GM04504 (cell line): ENCODE measurements at regions not wholly inside any gene's neighbourhood (a gene's known extent, or its start where the extent isn't known, plus 50 kb on each side); places are given as distances from the start of the nearest gene placed in this dataset.
"Not testable (repeated sequence)": the region's sequence is repeated elsewhere in the genome, so short reads cannot be mapped to it uniquely, and the experiment has no call there.

ENCODE experiments used
- DNase-seq: peaks from one replicate; pipeline ENCODE4 v3.0.0-alpha.2; 2012; ENCODE audit warnings: low read depth

- DNase-seq = no peak
These were observed 260.3 kb downstream of the MYCN start for GRCh38 chr2:16200554-16201193.

- no peak for DNase-seq
These were observed 259.7 kb downstream of the MYCN start for GRCh38 chr2:16199882-16200553.

GRCh38 chr2:16199241-16199640 lies 258.9 kb downstream of the MYCN start:
- DNase-seq = not testable (repeated sequence)

GRCh38 chr2:16198166-16198912 lies 258.0 kb downstream of the MYCN start:
- DNase-seq = no peak

GRCh38 chr2:16197504-16198147 lies 257.3 kb downstream of the MYCN start:
- DNase-seq = no peak

GRCh38 chr2:16196687-16197503 lies 256.5 kb downstream of the MYCN start:
- no peak for DNase-seq

GRCh38 chr2:16195681-16196070 lies 255.3 kb downstream of the MYCN start:
- no peak for DNase-seq

GRCh38 chr2:16194931-16195680 lies 254.8 kb downstream of the MYCN start:
- no peak for DNase-seq

- DNase-seq = no peak
These were observed 254.2 kb downstream of the MYCN start for GRCh38 chr2:16194530-16194929.

GRCh38 chr2:16194096-16194390 lies 253.7 kb downstream of the MYCN start:
- DNase-seq = no peak

GRCh38 chr2:16192416-16193216 lies 252.3 kb downstream of the MYCN start:
- no peak for DNase-seq

GRCh38 chr2:16191431-16192200 lies 251.3 kb downstream of the MYCN start:
- no peak for DNase-seq

GRCh38 chr2:16190446-16191270 lies 250.3 kb downstream of the MYCN start:
- no peak for DNase-seq

GRCh38 chr2:16189836-16190160 lies 249.4 kb downstream of the MYCN start:
- no peak for DNase-seq

GRCh38 chr2:16189029-16189835 lies 248.9 kb downstream of the MYCN start:
- no peak for DNase-seq

GRCh38 chr2:16188261-16188890 lies 248.0 kb downstream of the MYCN start:
- DNase-seq = no peak

GRCh38 chr2:16187482-16187817 lies 247.1 kb downstream of the MYCN start:
- DNase-seq = no peak
